ENCODE measurements at regions not wholly inside any gene's neighbourhood (a gene's known extent, or its start where the extent isn't known, plus 50 kb on each side); places are given as distances from the start of the nearest gene placed in this dataset.

DNA sequence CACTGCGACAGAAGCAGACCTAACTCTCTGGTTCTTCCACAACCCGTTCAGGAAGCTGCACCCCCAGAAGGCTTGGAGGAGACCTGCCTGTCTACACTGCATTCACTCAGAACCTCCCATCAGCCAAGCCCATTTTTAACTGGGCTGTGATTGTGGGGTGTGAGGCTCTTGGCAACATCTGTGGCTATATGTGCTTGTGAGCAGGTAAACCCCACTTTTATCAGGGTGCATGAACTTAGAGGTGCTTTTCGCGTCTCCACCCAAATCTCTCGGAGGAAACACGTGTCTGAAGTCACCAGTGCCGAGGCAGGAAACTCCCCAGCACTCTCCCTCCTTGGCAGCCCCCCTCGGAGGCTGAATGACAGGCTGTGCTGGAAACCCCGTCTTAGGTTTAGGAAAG lies 158.2 kb upstream of the SALL3 start:
- Histone ChIP-seq H3K79me2 (ENCODE audit: control insufficient read depth, insufficient read depth, low read length) (no peaks in the 10 kb centered on the region), H2AFZ (ENCODE audit: low read length) (no peak overlapping the region), H3K4me1 (ENCODE audit: control insufficient read depth, extremely low read depth, insufficient read depth, low read length) (no peaks in the 10 kb centered on the region), H3K27me3 (ENCODE audit: control insufficient read depth, insufficient read depth, low read length) (no peaks in the 10 kb centered on the region), H3K9ac (ENCODE audit: insufficient read depth, low read length) (no peak overlapping the region), H3K4me3 (replicated peaks in 1 of 4; ENCODE audit: control extremely low read depth in 1 of 4, insufficient read depth in 1 of 4, low read depth in 3 of 4, low read length in 4 of 4) (no peak overlapping the region), H3K9me3 (ENCODE audit: control insufficient read depth, insufficient read depth, low read depth, low read length) (no peaks in the 10 kb centered on the region), H4K20me1 (ENCODE audit: control insufficient read depth, extremely low read depth, insufficient read depth, low read length) (no peaks in the 10 kb centered on the region), H3K36me3 (ENCODE audit: control insufficient read depth, insufficient read depth, low read length) (no peaks in the 10 kb centered on the region), H3K4me2 (ENCODE audit: extremely low read depth, insufficient read depth, low read length) (no peak overlapping the region), H3K27ac (ENCODE audit: insufficient read depth, low read length) (no peak overlapping the region)
- TF ChIP-seq, protein P1, sequence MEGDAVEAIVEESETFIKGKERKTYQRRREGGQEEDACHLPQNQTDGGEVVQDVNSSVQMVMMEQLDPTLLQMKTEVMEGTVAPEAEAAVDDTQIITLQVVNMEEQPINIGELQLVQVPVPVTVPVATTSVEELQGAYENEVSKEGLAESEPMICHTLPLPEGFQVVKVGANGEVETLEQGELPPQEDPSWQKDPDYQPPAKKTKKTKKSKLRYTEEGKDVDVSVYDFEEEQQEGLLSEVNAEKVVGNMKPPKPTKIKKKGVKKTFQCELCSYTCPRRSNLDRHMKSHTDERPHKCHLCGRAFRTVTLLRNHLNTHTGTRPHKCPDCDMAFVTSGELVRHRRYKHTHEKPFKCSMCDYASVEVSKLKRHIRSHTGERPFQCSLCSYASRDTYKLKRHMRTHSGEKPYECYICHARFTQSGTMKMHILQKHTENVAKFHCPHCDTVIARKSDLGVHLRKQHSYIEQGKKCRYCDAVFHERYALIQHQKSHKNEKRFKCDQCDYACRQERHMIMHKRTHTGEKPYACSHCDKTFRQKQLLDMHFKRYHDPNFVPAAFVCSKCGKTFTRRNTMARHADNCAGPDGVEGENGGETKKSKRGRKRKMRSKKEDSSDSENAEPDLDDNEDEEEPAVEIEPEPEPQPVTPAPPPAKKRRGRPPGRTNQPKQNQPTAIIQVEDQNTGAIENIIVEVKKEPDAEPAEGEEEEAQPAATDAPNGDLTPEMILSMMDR (conservative IDR thresholded peaks at IDR 0.05 in 1 of 2, IDR thresholded peaks at IDR 0.05 in 1 of 2; ENCODE audit: low read depth in 1 of 2, low read length in 2 of 2) = no peak
- TF ChIP-seq EZH2 (IDR thresholded peaks at IDR 0.05; ENCODE audit: low read length, missing control alignments) = no peak
- DNase-seq (ENCODE audit: low read depth in 2 of 2) = no peak

DNA sequence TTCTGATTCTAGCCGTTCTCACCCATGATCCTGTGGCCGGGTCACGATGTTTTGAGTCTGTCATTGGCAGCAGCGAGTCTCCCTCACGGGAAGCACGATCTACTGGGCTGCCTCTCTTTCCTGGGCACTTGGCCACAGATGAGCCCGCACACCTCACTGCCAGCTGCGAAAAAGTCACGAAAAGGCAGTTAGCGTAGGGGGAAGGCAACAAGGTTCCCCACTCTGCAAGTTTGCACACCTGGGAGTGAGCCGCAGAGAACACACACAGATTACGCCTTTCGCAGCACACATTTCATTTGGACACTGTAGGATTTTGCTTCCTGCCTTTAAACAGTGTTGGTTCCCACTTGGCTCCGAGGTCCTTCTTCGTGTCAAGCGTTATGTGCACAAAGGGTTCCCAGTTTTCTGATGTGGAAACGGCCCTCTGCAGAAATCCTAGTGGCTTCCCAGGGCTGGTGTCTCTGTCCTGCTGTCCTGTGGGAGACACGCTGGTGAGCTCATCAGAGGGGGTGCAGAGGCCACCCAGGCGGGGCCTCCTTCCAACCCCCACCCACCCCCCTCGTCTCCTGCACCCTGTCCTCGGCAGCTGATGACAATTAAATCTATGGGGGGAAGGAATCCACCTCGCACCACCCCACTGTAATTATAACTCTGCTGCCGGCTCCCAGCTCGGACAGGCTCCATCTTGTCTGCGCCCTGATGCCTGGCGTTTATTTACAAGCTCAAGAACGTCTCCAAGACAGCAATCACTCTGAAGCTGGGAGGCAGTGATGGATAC lies 157.3 kb upstream of the SALL3 start:
- Histone ChIP-seq H4K20me1 (ENCODE audit: control insufficient read depth, extremely low read depth, insufficient read depth, low read length) (no peaks in the 10 kb centered on the region), H3K4me2 (ENCODE audit: extremely low read depth, insufficient read depth, low read length) (no peak overlapping the region), H3K4me3 (replicated peaks in 1 of 4; ENCODE audit: control extremely low read depth in 1 of 4, insufficient read depth in 1 of 4, low read depth in 3 of 4, low read length in 4 of 4) (no peak overlapping the region), H3K79me2 (ENCODE audit: control insufficient read depth, insufficient read depth, low read length) (no peaks in the 10 kb centered on the region), H3K9ac (ENCODE audit: insufficient read depth, low read length) (no peak overlapping the region), H3K27ac (ENCODE audit: insufficient read depth, low read length) (no peak overlapping the region), H2AFZ (ENCODE audit: low read length) (no peak overlapping the region), H3K4me1 (ENCODE audit: control insufficient read depth, extremely low read depth, insufficient read depth, low read length) (no peaks in the 10 kb centered on the region), H3K27me3 (ENCODE audit: control insufficient read depth, insufficient read depth, low read length) (no peaks in the 10 kb centered on the region), H3K36me3 (ENCODE audit: control insufficient read depth, insufficient read depth, low read length) (no peaks in the 10 kb centered on the region), H3K9me3 (ENCODE audit: control insufficient read depth, insufficient read depth, low read depth, low read length) (no peaks in the 10 kb centered on the region)
- DNase-seq (ENCODE audit: low read depth in 2 of 2) = no peak
- TF ChIP-seq, protein P1 (conservative IDR thresholded peaks at IDR 0.05 in 1 of 2, IDR thresholded peaks at IDR 0.05 in 1 of 2; ENCODE audit: low read depth in 1 of 2, low read length in 2 of 2) = no peak
- no peak for TF ChIP-seq EZH2 (IDR thresholded peaks at IDR 0.05; ENCODE audit: low read length, missing control alignments)

DNA sequence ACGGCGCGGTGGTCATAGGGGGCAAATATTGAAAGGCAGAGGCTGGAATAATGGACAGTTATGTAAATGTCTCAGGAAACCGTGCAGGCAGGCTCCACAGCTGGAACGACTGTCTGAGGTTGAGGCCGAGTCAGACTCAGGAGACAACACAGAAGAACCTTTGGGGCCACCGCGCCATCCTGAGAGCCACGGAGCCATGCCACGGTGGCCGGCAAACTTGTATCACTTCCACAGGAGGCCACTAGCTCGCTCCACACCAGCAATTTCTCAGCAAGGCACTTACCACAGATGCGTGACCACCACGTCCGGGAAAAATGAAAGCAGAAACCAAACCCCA lies 156.7 kb upstream of the SALL3 start:
- H3K9ac ChIP-seq (ENCODE audit: insufficient read depth, low read length) = no peak overlapping the region
- H3K9me3 ChIP-seq (ENCODE audit: control insufficient read depth, insufficient read depth, low read depth, low read length) = no peaks in the 10 kb centered on the region
- no peak overlapping the region for H2AFZ ChIP-seq (ENCODE audit: low read length)
- no peak for TF ChIP-seq EZH2 (IDR thresholded peaks at IDR 0.05; ENCODE audit: low read length, missing control alignments)
- TF ChIP-seq, protein P1 (conservative IDR thresholded peaks at IDR 0.05 in 1 of 2, IDR thresholded peaks at IDR 0.05 in 1 of 2; ENCODE audit: low read depth in 1 of 2, low read length in 2 of 2) = no peak
- no peak overlapping the region for H3K4me2 ChIP-seq (ENCODE audit: extremely low read depth, insufficient read depth, low read length)
- no peaks in the 10 kb centered on the region for H3K79me2 ChIP-seq (ENCODE audit: control insufficient read depth, insufficient read depth, low read length)
- H3K36me3 ChIP-seq (ENCODE audit: control insufficient read depth, insufficient read depth, low read length) = no peaks in the 10 kb centered on the region
- no peak for DNase-seq (ENCODE audit: low read depth in 2 of 2)
- no peak overlapping the region for H3K27ac ChIP-seq (ENCODE audit: insufficient read depth, low read length)
- no peaks in the 10 kb centered on the region for H4K20me1 ChIP-seq (ENCODE audit: control insufficient read depth, extremely low read depth, insufficient read depth, low read length)
- no peaks in the 10 kb centered on the region for H3K27me3 ChIP-seq (ENCODE audit: control insufficient read depth, insufficient read depth, low read length)
- no peaks in the 10 kb centered on the region for H3K4me1 ChIP-seq (ENCODE audit: control insufficient read depth, extremely low read depth, insufficient read depth, low read length)
- no peak overlapping the region for H3K4me3 ChIP-seq (replicated peaks in 1 of 4; ENCODE audit: control extremely low read depth in 1 of 4, insufficient read depth in 1 of 4, low read depth in 3 of 4, low read length in 4 of 4)

Data from fibroblast of lung (primary cell).